Activated CD4-positive, alpha-beta memory T cell treated with anti-CD3 and anti-CD28 coated beads, Interleukin-2, amount 10 ng/mL, durations not matched to agents 7 days and 5 days (primary cell): ENCODE measurements at regions not wholly inside any gene's neighbourhood (a gene's known extent, or its start where the extent isn't known, plus 50 kb on each side); places are given as distances from the start of the nearest gene placed in this dataset.

ENCODE experiments used
- CTCF ChIA-PET: fragments of 350-600 bp; sonication (Branson Sonifier 250); formaldehyde crosslinking; loops from one replicate; lab custom pipeline; 2021; ENCODE audit warnings: antibody characterized with exemption, inconsistent platforms; lab: Charles Lee
- POLR2A ChIA-PET: fragments of 350-600 bp; sonication (Branson Sonifier 250); formaldehyde crosslinking; loops from one replicate; lab custom pipeline; 2021; ENCODE audit warnings: antibody characterized with exemption; lab: Charles Lee
- DNase-seq: peaks from one replicate; pipeline ENCODE4 v3.0.0-alpha.2; 2020
- H3K27ac Mint-ChIP-seq: one replicate; pipeline ENCODE4 v1.8.0; 2021; ENCODE audit warnings: mild to moderate bottlenecking, mixed read lengths
- H3K27me3 Mint-ChIP-seq: one replicate; pipeline ENCODE4 v1.8.0; 2021; ENCODE audit warnings: mixed read lengths
- H3K36me3 Mint-ChIP-seq: one replicate; pipeline ENCODE4 v1.8.0; 2021; ENCODE audit warnings: low read depth, mixed read lengths
- H3K4me1 Mint-ChIP-seq: one replicate; pipeline ENCODE4 v1.8.0; 2021; ENCODE audit warnings: mixed read lengths
- H3K4me3 Mint-ChIP-seq: one replicate; pipeline ENCODE4 v1.8.0; 2021; ENCODE audit warnings: mild to moderate bottlenecking, mixed read lengths
- H3K9me3 Mint-ChIP-seq: one replicate; pipeline ENCODE4 v1.8.0; 2021; ENCODE audit warnings: mixed read lengths

GRCh38 chr2:123195957-123196356 lies 829.1 kb upstream of the CNTNAP5 start:
- no peak overlapping the region for H3K4me3 Mint-ChIP-seq
- H3K27me3 Mint-ChIP-seq, result no peaks in the 10 kb centered on the region
- no peaks in the 10 kb centered on the region for H3K4me1 Mint-ChIP-seq
- H3K27ac Mint-ChIP-seq, result no peak overlapping the region
- H3K36me3 Mint-ChIP-seq, result no peaks in the 10 kb centered on the region
- POLR2A ChIA-PET, result no interaction called here
- peaks cover 11% of the 10 kb centered on the region for H3K9me3 Mint-ChIP-seq
- CTCF ChIA-PET, result no interaction called here
- DNase-seq, result no peak

- ChIA-PET POLR2A (no interaction called here), CTCF (no interaction called here)
- Mint-ChIP-seq H3K4me1 (no peaks in the 10 kb centered on the region), H3K27ac (no peak overlapping the region), H3K36me3 (no peaks in the 10 kb centered on the region), H3K4me3 (no peak overlapping the region), H3K27me3 (no peaks in the 10 kb centered on the region), H3K9me3 (peaks cover 12% of the 10 kb centered on the region)
- DNase-seq, result no peak
Observed at GRCh38 chr2:123200035-123200434, 825.1 kb upstream of the CNTNAP5 start.

- Mint-ChIP-seq H3K4me3 (no peak overlapping the region), H3K9me3 (peaks cover 8% of the 10 kb centered on the region), H3K27me3 (no peaks in the 10 kb centered on the region), H3K4me1 (no peaks in the 10 kb centered on the region), H3K36me3 (no peaks in the 10 kb centered on the region), H3K27ac (no peak overlapping the region)
- ChIA-PET CTCF (no interaction called here), POLR2A (no interaction called here)
- no peak for DNase-seq
Observed at GRCh38 chr2:123207245-123207644, 817.8 kb upstream of the CNTNAP5 start.

GRCh38 chr2:123209202-123209601 lies 815.9 kb upstream of the CNTNAP5 start:
- Mint-ChIP-seq H3K9me3 (peaks cover 4% of the 10 kb centered on the region), H3K4me3 (no peak overlapping the region), H3K36me3 (no peaks in the 10 kb centered on the region), H3K27me3 (no peaks in the 10 kb centered on the region), H3K27ac (no peak overlapping the region), H3K4me1 (no peaks in the 10 kb centered on the region)
- no peak for DNase-seq
- POLR2A ChIA-PET, result no interaction called here
- CTCF ChIA-PET, result no interaction called here

- no peak overlapping the region for H3K4me3 Mint-ChIP-seq
- no peak for DNase-seq
- ChIA-PET CTCF (no interaction called here), POLR2A (no interaction called here)
- no peaks in the 10 kb centered on the region for H3K27me3 Mint-ChIP-seq
- no peaks in the 10 kb centered on the region for H3K36me3 Mint-ChIP-seq
- H3K9me3 Mint-ChIP-seq, result peaks cover 9% of the 10 kb centered on the region
- no peaks in the 10 kb centered on the region for H3K4me1 Mint-ChIP-seq
- no peak overlapping the region for H3K27ac Mint-ChIP-seq
Observed at GRCh38 chr2:123211181-123211580, 813.9 kb upstream of the CNTNAP5 start.

- POLR2A ChIA-PET, result no interaction called here
- DNase-seq, result no peak
- no peak overlapping the region for H3K27ac Mint-ChIP-seq
- no peaks in the 10 kb centered on the region for H3K36me3 Mint-ChIP-seq
- CTCF ChIA-PET, result no interaction called here
- H3K27me3 Mint-ChIP-seq, result no peaks in the 10 kb centered on the region
- H3K4me1 Mint-ChIP-seq, result no peaks in the 10 kb centered on the region
- no peak overlapping the region for H3K4me3 Mint-ChIP-seq
- H3K9me3 Mint-ChIP-seq, result peaks cover 20% of the 10 kb centered on the region
Observed at GRCh38 chr2:123245156-123245555, 779.9 kb upstream of the CNTNAP5 start.

- Mint-ChIP-seq H3K4me3 (no peak overlapping the region), H3K27me3 (no peaks in the 10 kb centered on the region), H3K27ac (no peak overlapping the region), H3K4me1 (no peaks in the 10 kb centered on the region), H3K36me3 (no peaks in the 10 kb centered on the region), H3K9me3 (peaks cover 10% of the 10 kb centered on the region)
- POLR2A ChIA-PET, result no interaction called here
- no peak for DNase-seq
- CTCF ChIA-PET, result no interaction called here
Observed at GRCh38 chr2:123258877-123259539, 766.1 kb upstream of the CNTNAP5 start.

GRCh38 chr2:123262856-123263255 lies 762.2 kb upstream of the CNTNAP5 start:
- Mint-ChIP-seq H3K27ac (no peak overlapping the region), H3K9me3 (peaks cover 8% of the 10 kb centered on the region), H3K4me1 (no peaks in the 10 kb centered on the region), H3K36me3 (no peaks in the 10 kb centered on the region), H3K27me3 (no peaks in the 10 kb centered on the region), H3K4me3 (no peak overlapping the region)
- ChIA-PET POLR2A (no interaction called here), CTCF (no interaction called here)
- DNase-seq, result no peak

- Mint-ChIP-seq H3K27ac (no peak overlapping the region), H3K4me1 (no peaks in the 10 kb centered on the region), H3K27me3 (no peaks in the 10 kb centered on the region), H3K9me3 (peaks cover 2% of the 10 kb centered on the region), H3K4me3 (no peak overlapping the region), H3K36me3 (no peaks in the 10 kb centered on the region)
- CTCF ChIA-PET, result no interaction called here
- DNase-seq, result no peak
- POLR2A ChIA-PET, result no interaction called here
Observed at GRCh38 chr2:123283431-123283830, 741.7 kb upstream of the CNTNAP5 start.

GRCh38 chr2:123303731-123304130 lies 721.4 kb upstream of the CNTNAP5 start:
- Mint-ChIP-seq H3K36me3 (no peaks in the 10 kb centered on the region), H3K4me3 (no peak overlapping the region), H3K4me1 (no peaks in the 10 kb centered on the region), H3K9me3 (peaks cover 5% of the 10 kb centered on the region), H3K27ac (no peak overlapping the region), H3K27me3 (no peaks in the 10 kb centered on the region)
- POLR2A ChIA-PET, result no interaction called here
- DNase-seq, result no peak
- CTCF ChIA-PET, result no interaction called here
